AG04449 (cell line): ENCODE measurements at regions not wholly inside any gene's neighbourhood (a gene's known extent, or its start where the extent isn't known, plus 50 kb on each side); places are given as distances from the start of the nearest gene placed in this dataset.

ENCODE experiments used
- CTCF ChIA-PET: fragments of 350-600 bp; formaldehyde crosslinking; extraction: SDS; loops from one replicate; lab custom pipeline; 2021; ENCODE audit warnings: antibody characterized with exemption; lab: Yijun Ruan, JAX
- POLR2A ChIA-PET: fragments of 400-600, 350-600 bp; formaldehyde crosslinking; extraction: SDS; loops from one replicate; lab custom pipeline; 2020; ENCODE audit warnings: antibody characterized with exemption, inconsistent platforms; lab: Yijun Ruan, JAX
- DNase-seq: peaks from one replicate; pipeline ENCODE4 v3.0.0-alpha.2; 2010; ENCODE audit warnings: low read depth, low spot score
- H3K4me3 ChIP-seq: 2 replicates; pipeline ENCODE4 v1.5.1; 2011; ENCODE audit warnings: low read depth, mild to moderate bottlenecking, control low read depth, low read length
- CTCF ChIP-seq: IDR thresholded peaks from one replicate; pipeline ENCODE4 v1.5.1; 2011; ENCODE audit warnings: mild to moderate bottlenecking, moderate library complexity, low read length, control low read depth, inconsistent platforms; ENCODE audit not compliant: insufficient read depth; ENCODE audit errors: missing control alignments

- peak; percentile 14 for DNase-seq
- H3K4me3 ChIP-seq, result no peak overlapping the region
- no peak for TF ChIP-seq CTCF
- ChIA-PET POLR2A (no interaction called here), CTCF (interaction anchor here (0.5 to 9.7 kb wide), 25 partner anchors 9 to 1635 kb away, joined by 3 to 131 read pairs (median 5); partner anchors contain the start of gene PITX2)
Measured at GRCh38 chr4:111632641-111633151, 512.6 kb upstream of the FAM241A start.

- no peak for TF ChIP-seq CTCF
- no peak for DNase-seq
- ChIA-PET CTCF (interaction anchor here (1.0 to 9.7 kb wide), 8 partner anchors 8 to 1001 kb away, joined by 3 to 131 read pairs (median 9); no protein-coding TSS in a partner anchor), POLR2A (no interaction called here)
- no peak overlapping the region for H3K4me3 ChIP-seq
Measured at GRCh38 chr4:111633663-111634266, 511.5 kb upstream of the FAM241A start.

GRCh38 chr4:111635646-111636045 lies 509.6 kb upstream of the FAM241A start:
- no peak for TF ChIP-seq CTCF
- ChIA-PET POLR2A (no interaction called here), CTCF (interaction anchor here (1.0 to 9.7 kb wide), 6 partner anchors 220 to 1653 kb away, joined by 3 to 131 read pairs (median 8); no protein-coding TSS in a partner anchor)
- no peak overlapping the region for H3K4me3 ChIP-seq
- no peak for DNase-seq

- CTCF ChIA-PET, result interaction anchor here (2.5 to 3.2 kb wide), 2 partner anchors 218 to 394 kb away, joined by 13 read pairs; no protein-coding TSS in a partner anchor
- TF ChIP-seq CTCF, result no peak
- no peak for DNase-seq
- H3K4me3 ChIP-seq, result no peak overlapping the region
- POLR2A ChIA-PET, result no interaction called here
Measured at GRCh38 chr4:111636961-111637585, 508.2 kb upstream of the FAM241A start.

GRCh38 chr4:111639120-111639690 lies 506.0 kb upstream of the FAM241A start:
- CTCF ChIA-PET, result interaction anchor here (0.9 to 1.4 kb wide), 4 partner anchors 216 to 503 kb away, joined by 3 to 8 read pairs (median 4); no protein-coding TSS in a partner anchor
- POLR2A ChIA-PET, result no interaction called here
- no peak overlapping the region for H3K4me3 ChIP-seq
- DNase-seq, result no peak
- no peak for TF ChIP-seq CTCF

- ChIA-PET CTCF (interaction anchor here (0.9 to 1.4 kb wide), 4 partner anchors 215 to 503 kb away, joined by 3 to 8 read pairs (median 4); no protein-coding TSS in a partner anchor), POLR2A (no interaction called here)
- no peak for TF ChIP-seq CTCF
- no peak for DNase-seq
- H3K4me3 ChIP-seq, result no peak overlapping the region
Measured at GRCh38 chr4:111639876-111640275, 505.4 kb upstream of the FAM241A start.
